Neural cell (in vitro differentiated cells): ENCODE measurements at regions not wholly inside any gene's neighbourhood (a gene's known extent, or its start where the extent isn't known, plus 50 kb on each side); places are given as distances from the start of the nearest gene placed in this dataset.

ENCODE experiments used
- H2AFZ ChIP-seq: fragments of 200-600, 300-800 bp; sonication (generic), shearing (Covaris generic); 2 replicates; pipeline ENCODE4 v1.6.0; 2014; ENCODE audit warnings: low read depth, mild to moderate bottlenecking, antibody characterized with exemption, low read length, moderate library complexity
- H3F3A ChIP-seq: fragments of 200-600 bp; shearing (Covaris generic); 2 replicates; pipeline ENCODE4 v1.6.1; 2016; ENCODE audit warnings: mild to moderate bottlenecking, moderate library complexity, mixed read lengths, antibody characterized with exemption, low read length; ENCODE audit not compliant: insufficient read depth, poor library complexity, severe bottlenecking
- H3K27ac ChIP-seq: fragments of 200-600, 300-800 bp; sonication (generic), shearing (Covaris generic); 2 replicates; pipeline ENCODE4 v1.5.1; 2014; ENCODE audit warnings: mild to moderate bottlenecking, low read length, moderate library complexity
- H3K27me3 ChIP-seq: fragments of 300-800, 200-600 bp; sonication (generic), shearing (Covaris generic); 2 replicates; pipeline ENCODE4 v1.6.0; 2014; ENCODE audit warnings: mild to moderate bottlenecking, low read depth, low read length, moderate library complexity; ENCODE audit not compliant: insufficient read depth
- H3K36me3 ChIP-seq: fragments of 300-800, 200-600 bp; sonication (generic), shearing (Covaris generic); 2 replicates; pipeline ENCODE4 v1.5.1; 2014; ENCODE audit warnings: mild to moderate bottlenecking, antibody characterized with exemption, low read length, moderate library complexity; ENCODE audit not compliant: insufficient read depth
- H3K4me2 ChIP-seq: fragments of 300-800, 200-600 bp; sonication (generic), shearing (Covaris generic); 2 replicates; pipeline ENCODE4 v1.6.0; 2014; ENCODE audit warnings: mild to moderate bottlenecking, low read length
- H3K4me3 ChIP-seq: fragments of 300-800, 200-600 bp; sonication (generic), shearing (Covaris generic); 2 replicates; pipeline ENCODE4 v1.5.1; 2014; ENCODE audit warnings: mild to moderate bottlenecking, low read length, moderate library complexity
- H3K79me2 ChIP-seq: fragments of 200-600 bp; shearing (Covaris generic); replicated peaks from 2 replicates; pipeline ENCODE4 v1.6.0; 2014; ENCODE audit warnings: mild to moderate bottlenecking, low read length, moderate library complexity; ENCODE audit not compliant: insufficient read depth
- H3K9ac ChIP-seq: fragments of 300-800, 200-600 bp; sonication (generic), shearing (Covaris generic); 2 replicates; pipeline ENCODE4 v1.6.1; 2016; ENCODE audit warnings: mild to moderate bottlenecking, low read length, mixed read lengths
- H3K9me2 ChIP-seq: fragments of 200-600 bp; shearing (Covaris generic); 2 replicates; pipeline ENCODE4 v1.6.1; 2016; ENCODE audit warnings: mild to moderate bottlenecking, low read length, mixed read lengths; ENCODE audit not compliant: insufficient read depth
- H3K9me3 ChIP-seq: fragments of 200-600, 300-800 bp; sonication (generic), shearing (Covaris generic); 2 replicates; pipeline ENCODE4 v1.6.1; 2016; ENCODE audit warnings: mild to moderate bottlenecking, mixed run types, low read length, moderate library complexity, mixed read lengths
- H4K20me1 ChIP-seq: fragments of 200-600 bp; shearing (Covaris generic); 2 replicates; pipeline ENCODE4 v1.6.1; 2016; ENCODE audit warnings: mild to moderate bottlenecking, mixed run types; ENCODE audit not compliant: insufficient read depth
- CTCF ChIP-seq: fragments of 450-650 bp; IDR thresholded peaks from 2 replicates; pipeline ENCODE4 v1.5.1; 2014; ENCODE audit warnings: antibody characterized with exemption, mild to moderate bottlenecking, moderate library complexity; ENCODE audit not compliant: poor library complexity, severe bottlenecking
- EP300 ChIP-seq: fragments of 450-650 bp; conservative IDR thresholded peaks from 2 replicates; pipeline ENCODE4 v1.6.1; 2014; ENCODE audit warnings: antibody characterized with exemption, mild to moderate bottlenecking, moderate library complexity; ENCODE audit not compliant: poor library complexity, severe bottlenecking
- EZH2 ChIP-seq: fragments of 200-600, 300-800 bp; shearing (Covaris generic), sonication (generic); IDR thresholded peaks from 2 replicates; pipeline ENCODE4 v1.6.1; 2014; ENCODE audit warnings: antibody characterized with exemption, low read length, borderline replicate concordance, mild to moderate bottlenecking; ENCODE audit not compliant: insufficient read depth, poor library complexity, severe bottlenecking
- MXI1 ChIP-seq: fragments of 450-650 bp; conservative IDR thresholded peaks from 2 replicates; pipeline ENCODE4 v1.6.1; 2014; ENCODE audit warnings: antibody characterized with exemption, mild to moderate bottlenecking; ENCODE audit not compliant: poor library complexity, severe bottlenecking
- POLR2AphosphoS5 ChIP-seq: IDR thresholded peaks from 2 replicates; pipeline ENCODE4 v1.6.1; 2012
- RAD21 ChIP-seq: fragments of 450-650 bp; conservative IDR thresholded peaks from 2 replicates; pipeline ENCODE4 v1.6.1; 2014; ENCODE audit warnings: antibody characterized with exemption, mild to moderate bottlenecking, moderate library complexity
- REST ChIP-seq: IDR thresholded peaks from 2 replicates; pipeline ENCODE4 v1.6.1; 2012; ENCODE audit warnings: borderline replicate concordance
- SMC3 ChIP-seq: fragments of 450-650 bp; conservative IDR thresholded peaks from 2 replicates; pipeline ENCODE4 v1.6.1; 2014; ENCODE audit warnings: antibody characterized with exemption, mild to moderate bottlenecking, moderate library complexity; ENCODE audit not compliant: poor library complexity
- TAF1 ChIP-seq: IDR thresholded peaks from 2 replicates; pipeline ENCODE4 v1.6.1; 2012; ENCODE audit warnings: low read depth

GRCh38 chr3:64806668-64807605 lies 119.1 kb upstream of the ADAMTS9 start:
- H3F3A ChIP-seq: no peaks in the 10 kb centered on the region
- no peaks in the 10 kb centered on the region for H3K9me2 ChIP-seq
- no peak overlapping the region for H2AFZ ChIP-seq
- H3K9me3 ChIP-seq: no peaks in the 10 kb centered on the region
- H3K9ac ChIP-seq: no peak overlapping the region
- TF ChIP-seq RAD21: no peak
- no peak for TF ChIP-seq EP300
- no peak for TF ChIP-seq REST
- TF ChIP-seq POLR2AphosphoS5: no peak
- no peak for TF ChIP-seq SMC3
- no peak for TF ChIP-seq MXI1
- no peak for TF ChIP-seq TAF1
- TF ChIP-seq EZH2: no peak
- TF ChIP-seq CTCF: no peak
- no peak overlapping the region for H3K27ac ChIP-seq
- H3K36me3 ChIP-seq: no peaks in the 10 kb centered on the region
- H3K27me3 ChIP-seq: no peaks in the 10 kb centered on the region
- no peak overlapping the region for H3K4me2 ChIP-seq
- no peaks in the 10 kb centered on the region for H3K79me2 ChIP-seq
- no peak overlapping the region for H3K4me3 ChIP-seq
- no peaks in the 10 kb centered on the region for H4K20me1 ChIP-seq

- H3F3A ChIP-seq: no peaks in the 10 kb centered on the region
- H3K27ac ChIP-seq: no peak overlapping the region
- no peak overlapping the region for H2AFZ ChIP-seq
- no peaks in the 10 kb centered on the region for H3K27me3 ChIP-seq
- H4K20me1 ChIP-seq: no peaks in the 10 kb centered on the region
- H3K4me2 ChIP-seq: no peak overlapping the region
- H3K9me2 ChIP-seq: no peaks in the 10 kb centered on the region
- H3K9me3 ChIP-seq: no peaks in the 10 kb centered on the region
- no peak overlapping the region for H3K4me3 ChIP-seq
- no peak for TF ChIP-seq CTCF
- no peaks in the 10 kb centered on the region for H3K79me2 ChIP-seq
- H3K9ac ChIP-seq: no peak overlapping the region
- H3K36me3 ChIP-seq: no peaks in the 10 kb centered on the region
Measured at GRCh38 chr3:64805978-64806377, 118.2 kb upstream of the ADAMTS9 start.
